Heart right ventricle (tissue), 16 donors: ENCODE measurements at regions not wholly inside any gene's neighbourhood (a gene's known extent, or its start where the extent isn't known, plus 50 kb on each side); places are given as distances from the start of the nearest gene placed in this dataset.

Experiments
- ATAC-seq, 8 donors: fragments of 200-7000 bp; cut with Tn5 transposase; one replicate each; pipeline ENCODE4 v1.9.1; 2020; ENCODE audit warnings: mild to moderate bottlenecking in 8 of 8, moderate library complexity in 8 of 8, moderate number of reproducible peaks in 1 of 8
- DNase-seq, 2 donors: peaks; one replicate each; pipeline ENCODE4 v3.0.0-alpha.2; 2020
- H3K27ac ChIP-seq, 10 donors: fragments of 200-600 bp; sonication (generic) in 2 of 10; one replicate each; pipeline versions ENCODE4 v1.5.0 to v1.8.0; 2020 to 2022; ENCODE audit warnings: mild to moderate bottlenecking in 3 of 10
- H3K27me3 ChIP-seq, 7 donors: fragments of 200-600 bp; one replicate each; pipeline ENCODE4 v1.8.0; 2021 to 2022; ENCODE audit warnings: mild to moderate bottlenecking in 2 of 7
- H3K36me3 ChIP-seq, 9 donors: fragments of 200-600 bp; sonication (generic) in 1 of 9; one replicate each; pipeline versions ENCODE4 v1.5.0 to v1.8.0; 2020 to 2022; ENCODE audit warnings: mild to moderate bottlenecking in 2 of 9
- H3K4me1 ChIP-seq, 9 donors: fragments of 200-600 bp; sonication (generic) in 1 of 9; one replicate each; pipeline versions ENCODE4 v1.5.0 to v1.8.0; 2020 to 2022; ENCODE audit warnings: mild to moderate bottlenecking in 4 of 9
- H3K4me3 ChIP-seq, 10 donors: fragments of 200-600 bp; sonication (generic) in 2 of 10; one replicate each; pipeline versions ENCODE4 v1.5.0 to v1.8.0; 2020 to 2022; ENCODE audit warnings: mild to moderate bottlenecking in 7 of 10, moderate library complexity in 2 of 10
- H3K9me3 ChIP-seq, 11 donors: fragments of 200-600 bp in 10 of 11; sonication (generic) in 2 of 11; one replicate each; pipeline versions ENCODE4 v1.5.0 to v1.8.0; 2013 to 2022; ENCODE audit warnings: mild to moderate bottlenecking in 2 of 11, control low read depth in 1 of 11, moderate library complexity in 1 of 11
- WGBS, 2 donors: extraction: QIAGEN DNeasy Blood & Tissue Kit; methylation state at CpG; one replicate each; pipeline ENCODE4 v1.1.7; 2013; ENCODE audit warnings: inconsistent platforms in 1 of 2; 5-methylcytosine and 5-hydroxymethylcytosine counted together
- intact Hi-C, 10 donors: fragments of 100-400 bp; cut with DNase I; formaldehyde crosslinking; loops; one replicate each; pipeline versions ENCODE4 v1.11.1 to v1.14.2; 2022
- TF ChIP-seq, protein P1 (sequence below), 9 donors: fragments of 200-600 bp; sonication (generic) in 2 of 9; IDR thresholded peaks; one replicate each; pipeline versions ENCODE4 v1.5.0 to v1.8.0; 2021 to 2022; ENCODE audit warnings: antibody characterized with exemption in 9 of 9, mild to moderate bottlenecking in 5 of 9, moderate library complexity in 1 of 9
- donor health status: Arrhythmogenic right ventricular cardiomyopathy.
- donor health status: ischemic (EF 13 %, LVEDD 7.1; RV severe dilation, severe dysfunction).
- donor health status: healthy with polysubstance abuse.
- donor health status: DM: no; HTN: yes; CAD: no.
- donor health status: DM: no; HTN: no; CAD: no.
- donor health status: ischemic (EF 25% LVEDD 6.9; RV normal size, moderate dysfunction).
- donor health status: ischemic (EF 25% LVEDD 5.7; RV mildly dilated, moderate dysfunction).
- donor health status: healthy.
- donor health status: DM: yes; HTN: yes; CAD: no.
- donor health status: Ischemic cardiomyopathy.
- donor health status: ischemic (EF 35%, LVEDD 5.7; RV mildly dilated, moderate dysfunction).
- donor health status: nonischemic (EF 11% LVEDD 7.7; RV severe dilation, severe dysfunction).
- donor health status: DM: yes; HTN: yes; CAD: no.
- donor health status: PGD.
- donor health status: ischemic (EF 29% LVEDD 5.4; RV normal size, mild dysfunction).
- donor health status: nonischemic (EF 23%, LVEDD 6.1; RV moderate dilation, normal function).

- Histone ChIP-seq H3K9me3 (no peaks in the 10 kb centered on the region), H3K27ac (no peak overlapping the region), H3K4me3 (no peak overlapping the region), H3K27me3 (peaks cover 0 to 8% (median 0%) of the 10 kb centered on the region in 7 donors), H3K36me3 (no peaks in the 10 kb centered on the region), H3K4me1 (no peaks in the 10 kb centered on the region)
- WGBS, 2 donors, result 41 to 46% methylated on average over 4 of the region's 4 CpGs
- DNase-seq, result no peak
- TF ChIP-seq, protein P1, sequence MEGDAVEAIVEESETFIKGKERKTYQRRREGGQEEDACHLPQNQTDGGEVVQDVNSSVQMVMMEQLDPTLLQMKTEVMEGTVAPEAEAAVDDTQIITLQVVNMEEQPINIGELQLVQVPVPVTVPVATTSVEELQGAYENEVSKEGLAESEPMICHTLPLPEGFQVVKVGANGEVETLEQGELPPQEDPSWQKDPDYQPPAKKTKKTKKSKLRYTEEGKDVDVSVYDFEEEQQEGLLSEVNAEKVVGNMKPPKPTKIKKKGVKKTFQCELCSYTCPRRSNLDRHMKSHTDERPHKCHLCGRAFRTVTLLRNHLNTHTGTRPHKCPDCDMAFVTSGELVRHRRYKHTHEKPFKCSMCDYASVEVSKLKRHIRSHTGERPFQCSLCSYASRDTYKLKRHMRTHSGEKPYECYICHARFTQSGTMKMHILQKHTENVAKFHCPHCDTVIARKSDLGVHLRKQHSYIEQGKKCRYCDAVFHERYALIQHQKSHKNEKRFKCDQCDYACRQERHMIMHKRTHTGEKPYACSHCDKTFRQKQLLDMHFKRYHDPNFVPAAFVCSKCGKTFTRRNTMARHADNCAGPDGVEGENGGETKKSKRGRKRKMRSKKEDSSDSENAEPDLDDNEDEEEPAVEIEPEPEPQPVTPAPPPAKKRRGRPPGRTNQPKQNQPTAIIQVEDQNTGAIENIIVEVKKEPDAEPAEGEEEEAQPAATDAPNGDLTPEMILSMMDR (IDR thresholded peaks at IDR 0.05), result no peak
- intact Hi-C loops, result no loop called here
- ATAC-seq, result no peak
These were observed 56.4 kb downstream of the NEUROD6 start for GRCh38 chr7:31284106-31284505.

GRCh38 chr7:31271641-31272405, 68.7 kb downstream of the NEUROD6 start:
- Histone ChIP-seq H3K9me3 (no peaks in the 10 kb centered on the region), H3K27ac (no peak overlapping the region), H3K27me3 (peaks cover 0 to 8% (median 0%) of the 10 kb centered on the region in 7 donors), H3K4me3 (no peak overlapping the region), H3K36me3 (no peaks in the 10 kb centered on the region), H3K4me1 (peaks cover 0 to 10% (median 0%) of the 10 kb centered on the region in 9 donors)
- WGBS, 2 donors, result 81 to 85% methylated on average over 5 of the region's 5 CpGs
- DNase-seq (no peak), ATAC-seq (no peak)
- TF ChIP-seq, protein P1 (IDR thresholded peaks at IDR 0.05), result no peak
- intact Hi-C loops, result no loop called here

DNA sequence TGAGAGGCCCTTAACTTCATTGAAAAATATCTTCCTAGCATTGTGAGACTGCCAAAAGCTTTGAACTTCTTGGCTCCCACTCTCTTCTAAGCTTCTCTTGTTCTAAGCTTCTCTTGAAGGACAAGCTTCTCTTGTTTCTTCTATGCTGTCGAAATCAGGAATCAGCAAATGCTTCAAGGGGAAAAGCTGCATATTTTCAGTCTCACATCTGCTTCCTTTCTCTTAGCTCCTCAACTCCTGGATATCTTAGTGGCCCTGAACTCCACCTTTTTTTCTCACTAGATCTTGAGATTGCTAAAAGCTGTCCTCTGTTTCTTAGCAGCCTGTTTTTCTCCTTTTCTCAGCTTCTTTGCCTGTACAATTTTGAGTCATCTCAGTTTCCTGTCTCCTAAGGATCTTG, 73.0 kb downstream of the NEUROD6 start:
- no peaks in the 10 kb centered on the region for H3K9me3 ChIP-seq
- DNase-seq, result no peak
- no peak overlapping the region for H3K4me3 ChIP-seq
- 46 to 60% methylated on average over 1 of the region's 1 CpG for WGBS, 2 donors
- H3K27ac ChIP-seq, result no peak overlapping the region
- no peak for ATAC-seq
- peaks cover 0 to 24% (median 0%) of the 10 kb centered on the region in 7 donors for H3K27me3 ChIP-seq
- peaks cover 0 to 8% (median 0%) of the 10 kb centered on the region in 9 donors for H3K4me1 ChIP-seq
- intact Hi-C loops, result no loop called here
- TF ChIP-seq, protein P1 (IDR thresholded peaks at IDR 0.05), result no peak
- H3K36me3 ChIP-seq, result no peaks in the 10 kb centered on the region

DNA sequence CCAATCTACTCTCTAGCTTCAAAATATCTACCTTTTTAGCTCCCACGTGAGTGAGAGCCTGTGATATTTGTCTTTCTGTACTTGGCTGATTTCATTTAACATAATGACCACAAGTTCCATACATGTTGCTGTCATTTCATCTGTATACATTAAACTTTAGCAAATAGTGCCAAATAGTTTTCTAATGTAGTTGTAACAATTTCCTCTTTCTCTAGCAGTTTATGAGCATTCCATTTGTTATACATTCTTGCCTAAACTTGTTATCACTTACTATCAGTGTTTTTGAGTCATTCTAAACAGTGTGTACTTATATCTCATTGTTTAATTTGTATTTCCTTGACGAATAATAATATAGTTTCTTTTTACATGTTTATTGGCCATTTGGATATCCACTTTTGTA, 77.2 kb downstream of the NEUROD6 start:
- Histone ChIP-seq H3K4me3 (no peak overlapping the region), H3K27ac (no peak overlapping the region), H3K4me1 (no peaks in the 10 kb centered on the region), H3K36me3 (no peaks in the 10 kb centered on the region), H3K27me3 (peaks cover 0 to 31% (median 0%) of the 10 kb centered on the region in 7 donors), H3K9me3 (no peaks in the 10 kb centered on the region)
- TF ChIP-seq, protein P1 (IDR thresholded peaks at IDR 0.05), result no peak
- intact Hi-C loops, result no loop called here
- DNase-seq (no peak), ATAC-seq (no peak)
- 60 to 63% methylated on average over 2 of the region's 2 CpGs for WGBS, 2 donors
